ENCODE measurements at regions not wholly inside any gene's neighbourhood (a gene's known extent, or its start where the extent isn't known, plus 50 kb on each side); places are given as distances from the start of the nearest gene placed in this dataset.

GRCh38 chr16:50906454-50906853 is 164.6 kb downstream of the CYLD start:
- Histone ChIP-seq H3K4me3 (ENCODE audit: low read length) (no peak overlapping the region), H3K27me3 (ENCODE audit: control insufficient read depth, insufficient read depth, low read length) (no peaks in the 10 kb centered on the region), H3K4me1 (ENCODE audit: control insufficient read depth, insufficient read depth, low read length) (no peaks in the 10 kb centered on the region), H3K27ac (ENCODE audit: low read length) (no peak overlapping the region), H3K36me3 (ENCODE audit: control insufficient read depth, insufficient read depth, low read length) (no peaks in the 10 kb centered on the region), H3K9me3 (ENCODE audit: control insufficient read depth, insufficient read depth, low read length) (no peaks in the 10 kb centered on the region)
- H3K4me3 Mint-ChIP-seq = no peak overlapping the region
- H3K27me3 Mint-ChIP-seq (ENCODE audit: low read depth in 2 of 2) = peaks cover 6 to 29% of the 10 kb centered on the region in 2 donors
- no peak for TF ChIP-seq CTCF (IDR thresholded peaks at IDR 0.05)
- H3K4me1 Mint-ChIP-seq = no peaks in the 10 kb centered on the region
- H3K36me3 Mint-ChIP-seq = no peaks in the 10 kb centered on the region
- ATAC-seq = no peak
- DNase-seq = no peak
- intact Hi-C loops (cut with micrococcal nuclease) = no loop called here
- no peaks in the 10 kb centered on the region for H3K9me3 Mint-ChIP-seq
- H3K27ac Mint-ChIP-seq = no peak overlapping the region
- 82% methylated on average over 5 of the region's 10 CpGs for WGBS (ENCODE audit: insufficient coverage)

- Mint-ChIP-seq H3K27me3 (ENCODE audit: low read depth in 2 of 2) (peaks cover 10 to 16% of the 10 kb centered on the region in 2 donors), H3K27ac (no peak overlapping the region), H3K4me1 (no peaks in the 10 kb centered on the region), H3K36me3 (no peaks in the 10 kb centered on the region), H3K9me3 (no peaks in the 10 kb centered on the region), H3K4me3 (no peak overlapping the region)
- H3K27me3 ChIP-seq (ENCODE audit: control insufficient read depth, insufficient read depth, low read length) = no peaks in the 10 kb centered on the region
- no peaks in the 10 kb centered on the region for H3K4me1 ChIP-seq (ENCODE audit: control insufficient read depth, insufficient read depth, low read length)
- no peak overlapping the region for H3K27ac ChIP-seq (ENCODE audit: low read length)
- DNase-seq = no peak
- no peak for ATAC-seq
- intact Hi-C loops (cut with micrococcal nuclease) = no loop called here
- H3K4me3 ChIP-seq (ENCODE audit: low read length) = no peak overlapping the region
- no peaks in the 10 kb centered on the region for H3K36me3 ChIP-seq (ENCODE audit: control insufficient read depth, insufficient read depth, low read length)
- WGBS (ENCODE audit: insufficient coverage) = 65% methylated on average over 1 of the region's 1 CpG
- TF ChIP-seq CTCF (IDR thresholded peaks at IDR 0.05) = no peak
- no peaks in the 10 kb centered on the region for H3K9me3 ChIP-seq (ENCODE audit: control insufficient read depth, insufficient read depth, low read length)
Measured at GRCh38 chr16:50902457-50902856, 160.6 kb downstream of the CYLD start.

- Mint-ChIP-seq H3K27ac (no peak overlapping the region), H3K4me3 (no peak overlapping the region), H3K36me3 (no peaks in the 10 kb centered on the region), H3K27me3 (ENCODE audit: low read depth in 2 of 2) (peaks cover 8 to 16% of the 10 kb centered on the region in 2 donors), H3K9me3 (peaks cover 2 to 3% of the 10 kb centered on the region in 2 donors), H3K4me1 (no peaks in the 10 kb centered on the region)
- Histone ChIP-seq H3K27me3 (ENCODE audit: control insufficient read depth, insufficient read depth, low read length) (no peaks in the 10 kb centered on the region), H3K4me1 (ENCODE audit: control insufficient read depth, insufficient read depth, low read length) (no peaks in the 10 kb centered on the region), H3K9me3 (ENCODE audit: control insufficient read depth, insufficient read depth, low read length) (no peaks in the 10 kb centered on the region), H3K4me3 (ENCODE audit: low read length) (no peak overlapping the region), H3K27ac (ENCODE audit: low read length) (no peak overlapping the region), H3K36me3 (ENCODE audit: control insufficient read depth, insufficient read depth, low read length) (no peaks in the 10 kb centered on the region)
- ATAC-seq (no peak), DNase-seq (no peak)
- intact Hi-C loops (cut with micrococcal nuclease) = no loop called here
- WGBS (ENCODE audit: insufficient coverage) = 81% methylated on average over 2 of the region's 2 CpGs
- no peak for TF ChIP-seq CTCF (IDR thresholded peaks at IDR 0.05)
Measured at GRCh38 chr16:50901062-50901461, 159.2 kb downstream of the CYLD start.

GRCh38 chr16:50900391-50900942 is 158.6 kb downstream of the CYLD start:
- Mint-ChIP-seq H3K27ac (no peak overlapping the region), H3K27me3 (ENCODE audit: low read depth in 2 of 2) (peaks cover 11 to 20% of the 10 kb centered on the region in 2 donors), H3K36me3 (no peaks in the 10 kb centered on the region), H3K4me1 (no peaks in the 10 kb centered on the region), H3K4me3 (no peak overlapping the region), H3K9me3 (peaks cover 2 to 3% of the 10 kb centered on the region in 2 donors)
- no peaks in the 10 kb centered on the region for H3K9me3 ChIP-seq (ENCODE audit: control insufficient read depth, insufficient read depth, low read length)
- ATAC-seq (no peak), DNase-seq (no peak)
- 74% methylated on average over 5 of the region's 5 CpGs for WGBS (ENCODE audit: insufficient coverage)
- H3K27ac ChIP-seq (ENCODE audit: low read length) = no peak overlapping the region
- intact Hi-C loops (cut with micrococcal nuclease) = no loop called here
- H3K36me3 ChIP-seq (ENCODE audit: control insufficient read depth, insufficient read depth, low read length) = no peaks in the 10 kb centered on the region
- no peak overlapping the region for H3K4me3 ChIP-seq (ENCODE audit: low read length)
- TF ChIP-seq CTCF (IDR thresholded peaks at IDR 0.05) = no peak
- H3K4me1 ChIP-seq (ENCODE audit: control insufficient read depth, insufficient read depth, low read length) = no peaks in the 10 kb centered on the region
- no peaks in the 10 kb centered on the region for H3K27me3 ChIP-seq (ENCODE audit: control insufficient read depth, insufficient read depth, low read length)
